Fibroblast of lung (primary cell): ENCODE measurements at regions not wholly inside any gene's neighbourhood (a gene's known extent, or its start where the extent isn't known, plus 50 kb on each side); places are given as distances from the start of the nearest gene placed in this dataset.

Experiments used
- DNase-seq, 2 donors: peaks; one replicate each; pipeline versions ENCODE4 v3.0.0 to v3.0.0-alpha.2; 2010; ENCODE audit warnings: low read depth in 2 of 2
- H2AFZ ChIP-seq: 2 replicates; pipeline ENCODE4 v1.5.1; 2012; ENCODE audit warnings: low read length, control low read depth, inconsistent platforms
- H3K27ac ChIP-seq: 2 replicates; pipeline ENCODE4 v1.5.1; 2011; ENCODE audit warnings: low read length, control low read depth; ENCODE audit not compliant: insufficient read depth
- H3K27me3 ChIP-seq: 2 replicates; pipeline ENCODE4 v1.5.1; 2011; ENCODE audit warnings: mild to moderate bottlenecking, low read length; ENCODE audit not compliant: control insufficient read depth, insufficient read depth
- H3K36me3 ChIP-seq: 2 replicates; pipeline ENCODE4 v1.5.1; 2011; ENCODE audit warnings: low read length; ENCODE audit not compliant: control insufficient read depth, insufficient read depth
- H3K4me1 ChIP-seq: 2 replicates; pipeline ENCODE4 v1.5.1; 2011; ENCODE audit warnings: low read length; ENCODE audit not compliant: control insufficient read depth, insufficient read depth; ENCODE audit errors: extremely low read depth
- H3K4me2 ChIP-seq: 2 replicates; pipeline ENCODE4 v1.5.1; 2011; ENCODE audit warnings: low read length, control low read depth; ENCODE audit not compliant: insufficient read depth; ENCODE audit errors: extremely low read depth
- H3K4me3 ChIP-seq, 4 experiments: fragments of 200-600 bp in 1 of 4; sonication (generic) in 1 of 4; replicated peaks in 1 of 4; 2 replicates each; pipeline ENCODE4 v1.5.1; 2011 to 2016; ENCODE audit warnings: low read length in 4 of 4, low read depth in 3 of 4, mild to moderate bottlenecking in 3 of 4, control low read depth in 2 of 4, inconsistent platforms in 1 of 4, mixed read lengths in 1 of 4; ENCODE audit not compliant: insufficient read depth in 1 of 4; ENCODE audit errors: control extremely low read depth in 1 of 4
- H3K79me2 ChIP-seq: 2 replicates; pipeline ENCODE4 v1.5.1; 2012; ENCODE audit warnings: mild to moderate bottlenecking, low read length, inconsistent platforms; ENCODE audit not compliant: control insufficient read depth, insufficient read depth
- H3K9ac ChIP-seq: 2 replicates; pipeline ENCODE4 v1.5.1; 2011; ENCODE audit warnings: mild to moderate bottlenecking, low read length, control low read depth; ENCODE audit not compliant: insufficient read depth
- H3K9me3 ChIP-seq: 2 replicates; pipeline ENCODE4 v1.5.1; 2012; ENCODE audit warnings: low read depth, low read length; ENCODE audit not compliant: control insufficient read depth, insufficient read depth
- H4K20me1 ChIP-seq: 2 replicates; pipeline ENCODE4 v1.5.1; 2011; ENCODE audit warnings: low read length; ENCODE audit not compliant: control insufficient read depth, insufficient read depth; ENCODE audit errors: extremely low read depth
- EZH2 ChIP-seq: IDR thresholded peaks from 2 replicates; pipeline ENCODE4 v1.5.1; 2012; ENCODE audit warnings: low read length, control low read depth, mild to moderate bottlenecking; ENCODE audit errors: missing control alignments
- TF ChIP-seq, protein P1 (sequence below), 2 donors: IDR thresholded peaks in 1 of 2; conservative IDR thresholded peaks in 1 of 2; 1 replicate in 1 of 2; 2 replicates in 1 of 2; pipeline ENCODE4 v1.5.1; 2011 to 2012; ENCODE audit warnings: low read length in 2 of 2, control low read depth in 1 of 2, inconsistent platforms in 1 of 2, low read depth in 1 of 2, mild to moderate bottlenecking in 1 of 2

DNA sequence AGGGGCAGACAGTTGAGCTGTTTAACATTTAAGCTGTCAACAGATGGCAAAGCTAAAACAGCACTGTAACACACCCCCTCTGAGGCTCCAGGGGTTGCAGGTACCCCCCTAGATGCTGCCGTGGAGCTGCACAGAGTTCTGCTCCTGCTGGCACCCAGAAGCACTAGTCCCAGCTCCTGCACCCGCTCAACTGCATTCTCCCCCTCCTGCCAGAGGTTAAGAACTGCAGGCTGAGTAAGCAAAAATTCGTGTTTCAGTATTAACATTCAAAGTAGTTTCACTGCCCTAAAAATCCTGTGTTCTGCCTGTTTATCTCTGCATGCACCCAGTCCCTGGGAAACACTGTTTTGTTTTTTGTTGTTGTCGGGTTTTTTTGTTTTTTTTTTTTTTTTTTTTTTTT, 790.8 kb upstream of the KCND2 start:
- H3K4me1 ChIP-seq = no peaks in the 10 kb centered on the region
- no peak overlapping the region for H2AFZ ChIP-seq
- no peaks in the 10 kb centered on the region for H3K79me2 ChIP-seq
- H3K27ac ChIP-seq = no peak overlapping the region
- no peak overlapping the region for H3K4me2 ChIP-seq
- TF ChIP-seq, protein P1, sequence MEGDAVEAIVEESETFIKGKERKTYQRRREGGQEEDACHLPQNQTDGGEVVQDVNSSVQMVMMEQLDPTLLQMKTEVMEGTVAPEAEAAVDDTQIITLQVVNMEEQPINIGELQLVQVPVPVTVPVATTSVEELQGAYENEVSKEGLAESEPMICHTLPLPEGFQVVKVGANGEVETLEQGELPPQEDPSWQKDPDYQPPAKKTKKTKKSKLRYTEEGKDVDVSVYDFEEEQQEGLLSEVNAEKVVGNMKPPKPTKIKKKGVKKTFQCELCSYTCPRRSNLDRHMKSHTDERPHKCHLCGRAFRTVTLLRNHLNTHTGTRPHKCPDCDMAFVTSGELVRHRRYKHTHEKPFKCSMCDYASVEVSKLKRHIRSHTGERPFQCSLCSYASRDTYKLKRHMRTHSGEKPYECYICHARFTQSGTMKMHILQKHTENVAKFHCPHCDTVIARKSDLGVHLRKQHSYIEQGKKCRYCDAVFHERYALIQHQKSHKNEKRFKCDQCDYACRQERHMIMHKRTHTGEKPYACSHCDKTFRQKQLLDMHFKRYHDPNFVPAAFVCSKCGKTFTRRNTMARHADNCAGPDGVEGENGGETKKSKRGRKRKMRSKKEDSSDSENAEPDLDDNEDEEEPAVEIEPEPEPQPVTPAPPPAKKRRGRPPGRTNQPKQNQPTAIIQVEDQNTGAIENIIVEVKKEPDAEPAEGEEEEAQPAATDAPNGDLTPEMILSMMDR (conservative IDR thresholded peaks at IDR 0.05 in 1 of 2, IDR thresholded peaks at IDR 0.05 in 1 of 2; ENCODE audit: low read depth in 1 of 2, low read length in 2 of 2) = peak in 1 of 2 donors; percentile 42
- TF ChIP-seq EZH2 = no peak
- H3K9ac ChIP-seq = no peak overlapping the region
- no peak overlapping the region for H3K4me3 ChIP-seq
- no peaks in the 10 kb centered on the region for H3K27me3 ChIP-seq
- H4K20me1 ChIP-seq = no peaks in the 10 kb centered on the region
- DNase-seq = peak; percentile 2 to 4
- no peaks in the 10 kb centered on the region for H3K9me3 ChIP-seq
- no peaks in the 10 kb centered on the region for H3K36me3 ChIP-seq

GRCh38 chr7:119482671-119483070, 790.3 kb upstream of the KCND2 start:
- H2AFZ ChIP-seq = no peak overlapping the region
- TF ChIP-seq EZH2 = no peak
- TF ChIP-seq, protein P1 (conservative IDR thresholded peaks at IDR 0.05 in 1 of 2, IDR thresholded peaks at IDR 0.05 in 1 of 2; ENCODE audit: low read depth in 1 of 2, low read length in 2 of 2) = no peak
- no peak overlapping the region for H3K27ac ChIP-seq
- no peak overlapping the region for H3K4me2 ChIP-seq
- no peaks in the 10 kb centered on the region for H3K9me3 ChIP-seq
- H3K27me3 ChIP-seq = no peaks in the 10 kb centered on the region
- no peak for DNase-seq
- H3K9ac ChIP-seq = no peak overlapping the region
- H4K20me1 ChIP-seq = no peaks in the 10 kb centered on the region
- H3K4me3 ChIP-seq = no peak overlapping the region
- no peaks in the 10 kb centered on the region for H3K36me3 ChIP-seq
- no peaks in the 10 kb centered on the region for H3K79me2 ChIP-seq
- no peaks in the 10 kb centered on the region for H3K4me1 ChIP-seq

DNA sequence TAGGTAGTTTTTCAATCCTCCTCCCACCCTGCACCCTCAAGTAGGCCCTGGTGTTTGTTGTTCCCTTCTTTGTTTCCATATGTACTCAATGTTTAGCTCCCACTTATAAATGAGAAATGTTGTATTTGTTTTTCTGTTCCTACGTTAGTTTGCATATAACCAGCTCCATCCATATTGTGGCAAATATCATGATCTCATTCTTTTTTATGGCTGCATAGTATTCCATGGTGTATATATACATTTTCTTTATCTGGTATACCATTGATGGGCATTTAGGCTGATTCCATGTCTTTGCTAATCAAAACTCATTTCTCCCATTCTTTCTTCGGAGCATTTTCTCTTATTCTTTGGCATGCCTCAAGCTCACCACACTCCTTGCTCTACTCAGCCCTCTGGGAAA, 789.6 kb upstream of the KCND2 start:
- Histone ChIP-seq H3K79me2 (no peaks in the 10 kb centered on the region), H3K27me3 (no peaks in the 10 kb centered on the region)

More for the DNA sequence above, 789.6 kb upstream of the KCND2 start:
- TF ChIP-seq, protein P1 (conservative IDR thresholded peaks at IDR 0.05 in 1 of 2, IDR thresholded peaks at IDR 0.05 in 1 of 2; ENCODE audit: low read depth in 1 of 2, low read length in 2 of 2) = no peak
- no peak for TF ChIP-seq EZH2
- no peak overlapping the region for H3K4me3 ChIP-seq
- no peak overlapping the region for H3K27ac ChIP-seq
- H3K4me1 ChIP-seq = no peaks in the 10 kb centered on the region
- H3K9ac ChIP-seq = no peak overlapping the region
- no peak overlapping the region for H2AFZ ChIP-seq
- no peaks in the 10 kb centered on the region for H3K36me3 ChIP-seq
- no peak for DNase-seq
- no peaks in the 10 kb centered on the region for H4K20me1 ChIP-seq
- H3K4me2 ChIP-seq = no peak overlapping the region
- H3K9me3 ChIP-seq = no peaks in the 10 kb centered on the region
